HK-2 (cell line): ENCODE measurements at regions not wholly inside any gene's neighbourhood (a gene's known extent, or its start where the extent isn't known, plus 50 kb on each side); places are given as distances from the start of the nearest gene placed in this dataset.
A peak's percentile ranks its signal among the peaks of the same experiment; 100 is the strongest.

Source experiments
- DNase-seq: peaks from one replicate; pipeline ENCODE4 v3.0.0-alpha.2; 2018; ENCODE audit not compliant: unreplicated experiment

- DNase-seq = no peak
These were observed 206.3 kb downstream of the TSN start for GRCh38 chr2:121961761-121962160.

GRCh38 chr2:121965661-121966060 is 210.2 kb downstream of the TSN start:
- no peak for DNase-seq

GRCh38 chr2:121966663-121967062 is 211.2 kb downstream of the TSN start:
- no peak for DNase-seq

- no peak for DNase-seq
These were observed 213.7 kb downstream of the TSN start for GRCh38 chr2:121969166-121969565.

GRCh38 chr2:121969766-121970639 is 214.6 kb downstream of the TSN start:
- DNase-seq = no peak

GRCh38 chr2:121972203-121972602 is 216.8 kb downstream of the TSN start:
- DNase-seq = no peak

- DNase-seq = peak; percentile 25
These were observed 219.6 kb downstream of the TSN start for GRCh38 chr2:121974897-121975661.

GRCh38 chr2:121976926-121977325 is 221.5 kb downstream of the TSN start:
- no peak for DNase-seq

GRCh38 chr2:121977326-121977725 is 221.9 kb downstream of the TSN start:
- no peak for DNase-seq

- no peak for DNase-seq
These were observed 237.2 kb downstream of the TSN start for GRCh38 chr2:121992700-121993099.

- DNase-seq = no peak
These were observed 238.2 kb downstream of the TSN start for GRCh38 chr2:121993682-121994081.

GRCh38 chr2:121994238-121995206 is 239.1 kb downstream of the TSN start:
- no peak for DNase-seq

- no peak for DNase-seq
These were observed 243.3 kb downstream of the TSN start for GRCh38 chr2:121998751-121999150.

- no peak for DNase-seq
These were observed 243.8 kb downstream of the TSN start for GRCh38 chr2:121999264-121999663.

GRCh38 chr2:122000556-122001340 is 245.3 kb downstream of the TSN start:
- no peak for DNase-seq

- no peak for DNase-seq
These were observed 246.0 kb downstream of the TSN start for GRCh38 chr2:122001441-122001874.

GRCh38 chr2:122003196-122003940 is 247.9 kb downstream of the TSN start:
- no peak for DNase-seq

GRCh38 chr2:122007126-122007525 is 251.7 kb downstream of the TSN start:
- DNase-seq = no peak

GRCh38 chr2:122007577-122007976 is 252.1 kb downstream of the TSN start:
- no peak for DNase-seq

GRCh38 chr2:122009561-122009960 is 254.1 kb downstream of the TSN start:
- DNase-seq = no peak
